Tibial artery (tissue), 4 donors: ENCODE measurements at regions not wholly inside any gene's neighbourhood (a gene's known extent, or its start where the extent isn't known, plus 50 kb on each side); places are given as distances from the start of the nearest gene placed in this dataset.

Experiments
- DNase-seq, 2 donors: peaks; one replicate each; pipeline ENCODE4 v3.0.0-alpha.2; 2019
- H3K27ac ChIP-seq, 2 donors: fragments of 200-600 bp; sonication (generic) in 1 of 2; 1 replicate in 1 of 2; 2 replicates in 1 of 2; pipeline ENCODE4 v1.5.1; 2018 to 2019; ENCODE audit warnings: mild to moderate bottlenecking in 1 of 2
- H3K27me3 ChIP-seq, 2 donors: fragments of 200-600 bp; sonication (generic) in 1 of 2; one replicate each; pipeline versions ENCODE4 v1.5.1 to v1.6.0; 2016 to 2019
- H3K36me3 ChIP-seq, 3 donors: fragments of 200-600 bp; sonication (generic) in 2 of 3; one replicate each; pipeline ENCODE4 v1.5.1; 2016 to 2019; ENCODE audit warnings: mild to moderate bottlenecking in 2 of 3
- H3K4me1 ChIP-seq, 4 donors: fragments of 200-600 bp; sonication (generic) in 2 of 4; 1 replicate in 3 of 4; 2 replicates in 1 of 4; pipeline ENCODE4 v1.5.1; 2016 to 2019
- H3K4me3 ChIP-seq, 2 donors: fragments of 200-600 bp; sonication (generic) in 1 of 2; 1 replicate in 1 of 2; 2 replicates in 1 of 2; pipeline ENCODE4 v1.5.1; 2018 to 2019; ENCODE audit warnings: mild to moderate bottlenecking in 2 of 2
- H3K9me3 ChIP-seq, 3 donors: fragments of 200-600 bp; sonication (generic) in 1 of 3; one replicate each; pipeline ENCODE4 v1.5.1; 2016 to 2019
- CTCF ChIP-seq, 2 experiments: fragments of 200-600 bp in 1 of 2; fragments of 450-650 bp in 1 of 2; IDR thresholded peaks; one replicate each; pipeline ENCODE4 v1.5.1; 2017 to 2019; ENCODE audit warnings: antibody characterized with exemption in 2 of 2, mild to moderate bottlenecking in 1 of 2, moderate library complexity in 1 of 2
- intact Hi-C: fragments of 100-400 bp; cut with DNase I; formaldehyde crosslinking; loops from one replicate; pipeline ENCODE4 v1.15.0; 2023; ENCODE audit warnings: low total_unique reads

- intact Hi-C loops, result no loop called here
- H3K27me3 ChIP-seq, result no peaks in the 10 kb centered on the region
- H3K36me3 ChIP-seq, result peaks cover 0 to 5% (median 0%) of the 10 kb centered on the region in 3 donors
- H3K9me3 ChIP-seq, result peaks cover 0 to 22% (median 0%) of the 10 kb centered on the region in 3 donors
- no peak for DNase-seq
- H3K4me3 ChIP-seq, result no peak overlapping the region
- no peaks in the 10 kb centered on the region for H3K4me1 ChIP-seq
- no peak overlapping the region for H3K27ac ChIP-seq
- TF ChIP-seq CTCF (IDR thresholded peaks at IDR 0.05), result no peak
Measured at GRCh38 chr2:138414014-138414413, 87.6 kb upstream of the SPOPL start.

GRCh38 chr2:138415985-138416384 is 85.6 kb upstream of the SPOPL start:
- intact Hi-C loops, result no loop called here
- no peak for TF ChIP-seq CTCF (IDR thresholded peaks at IDR 0.05)
- H3K4me3 ChIP-seq, result no peak overlapping the region
- no peaks in the 10 kb centered on the region for H3K4me1 ChIP-seq
- no peak for DNase-seq
- H3K36me3 ChIP-seq, result peaks cover 0 to 5% (median 0%) of the 10 kb centered on the region in 3 donors
- no peak overlapping the region for H3K27ac ChIP-seq
- H3K9me3 ChIP-seq, result peaks cover 0 to 22% (median 0%) of the 10 kb centered on the region in 3 donors
- no peaks in the 10 kb centered on the region for H3K27me3 ChIP-seq

GRCh38 chr2:138418453-138418852 is 83.1 kb upstream of the SPOPL start:
- no peak for DNase-seq
- intact Hi-C loops, result no loop called here
- TF ChIP-seq CTCF (IDR thresholded peaks at IDR 0.05), result no peak
- H3K4me3 ChIP-seq, result no peak overlapping the region
- no peaks in the 10 kb centered on the region for H3K27me3 ChIP-seq
- H3K9me3 ChIP-seq, result peaks cover 0 to 11% (median 0%) of the 10 kb centered on the region in 3 donors
- H3K4me1 ChIP-seq, result peaks cover 0 to 11% (median 5%) of the 10 kb centered on the region in 4 donors
- no peak overlapping the region for H3K27ac ChIP-seq
- H3K36me3 ChIP-seq, result peaks cover 0 to 5% (median 0%) of the 10 kb centered on the region in 3 donors

- Histone ChIP-seq H3K27ac (no peak overlapping the region), H3K4me1 (peaks cover 0 to 11% (median 5%) of the 10 kb centered on the region in 4 donors), H3K4me3 (no peak overlapping the region), H3K9me3 (peaks cover 0 to 6% (median 6%) of the 10 kb centered on the region in 3 donors), H3K27me3 (no peaks in the 10 kb centered on the region), H3K36me3 (no peaks in the 10 kb centered on the region)
- intact Hi-C loops, result no loop called here
- DNase-seq, result no peak
- TF ChIP-seq CTCF (IDR thresholded peaks at IDR 0.05), result no peak
Measured at GRCh38 chr2:138421315-138421970, 80.1 kb upstream of the SPOPL start.

GRCh38 chr2:138421971-138422335 is 79.6 kb upstream of the SPOPL start:
- Histone ChIP-seq H3K9me3 (peaks cover 0 to 7% (median 6%) of the 10 kb centered on the region in 3 donors), H3K4me1 (peaks cover 0 to 11% (median 5%) of the 10 kb centered on the region in 4 donors), H3K27ac (no peak overlapping the region), H3K27me3 (no peaks in the 10 kb centered on the region), H3K36me3 (no peaks in the 10 kb centered on the region), H3K4me3 (no peak overlapping the region)
- intact Hi-C loops, result no loop called here
- no peak for DNase-seq
- no peak for TF ChIP-seq CTCF (IDR thresholded peaks at IDR 0.05)
